ENCODE measurements at regions not wholly inside any gene's neighbourhood (a gene's known extent, or its start where the extent isn't known, plus 50 kb on each side); places are given as distances from the start of the nearest gene placed in this dataset.
"Not testable (repeated sequence)": the region's sequence is repeated elsewhere in the genome, so short reads cannot be mapped to it uniquely, and the experiment has no call there.

DNA sequence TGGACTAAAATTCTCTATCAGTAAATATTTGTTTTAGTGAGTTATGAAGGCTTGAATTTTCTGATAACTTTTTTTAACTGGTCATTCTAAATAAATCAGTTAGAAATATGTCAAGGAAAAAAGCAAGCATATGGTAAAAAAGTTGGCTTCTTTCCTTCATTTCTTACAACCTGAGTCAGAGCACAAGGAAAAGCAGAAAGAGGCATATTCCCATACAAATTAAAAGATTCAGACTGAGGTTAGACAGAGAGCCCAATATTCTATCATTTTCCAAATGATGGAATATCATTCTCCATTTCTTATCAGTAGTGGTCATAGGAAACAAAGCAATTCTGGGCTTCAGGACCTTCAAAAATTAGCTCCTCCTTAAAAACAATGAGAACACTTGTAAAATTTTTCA is 732.1 kb downstream of the MAT2B start:
- no peak for DNase-seq (ENCODE audit: low read depth in 2 of 3, low spot score in 2 of 3)

DNA sequence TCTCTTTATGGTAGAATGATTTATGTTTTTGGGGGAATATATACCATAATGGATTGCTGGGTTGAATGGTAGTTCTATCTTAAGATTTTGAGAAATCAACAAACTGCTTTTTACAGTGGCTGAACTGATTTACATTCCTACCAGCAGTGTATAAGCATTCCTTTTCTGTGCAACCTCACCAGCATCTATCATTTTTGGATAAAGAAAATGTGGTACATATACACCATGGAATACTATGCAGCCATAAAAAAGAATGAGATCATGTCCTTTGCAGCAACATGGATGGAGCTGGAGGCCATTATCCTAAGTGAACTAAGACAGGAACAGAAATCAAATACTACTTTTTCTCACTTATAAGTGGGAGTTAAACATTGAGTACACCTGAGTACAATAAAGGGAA is 746.4 kb downstream of the MAT2B start:
- DNase-seq (ENCODE audit: low read depth in 2 of 3, low spot score in 2 of 3) = not testable (repeated sequence)

DNA sequence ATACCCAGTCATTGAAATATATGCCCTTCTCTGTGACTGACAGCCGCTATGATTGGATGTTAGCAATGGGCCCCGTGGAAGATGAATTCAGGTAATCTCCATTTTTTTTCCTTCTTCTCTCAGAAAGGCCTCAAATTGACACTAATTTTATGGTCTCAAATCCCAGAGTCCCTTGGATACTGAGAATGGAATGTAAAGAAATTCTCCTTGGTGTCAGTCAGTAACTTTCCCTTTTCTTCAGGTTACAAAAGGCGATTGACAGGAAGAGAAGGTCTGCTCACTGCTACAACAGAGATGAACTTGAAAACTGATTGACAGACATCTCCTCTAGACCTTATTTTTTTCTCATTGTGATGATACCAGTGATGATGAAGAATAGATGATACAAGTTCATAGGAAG is 748.3 kb downstream of the MAT2B start:
- DNase-seq (ENCODE audit: low read depth in 2 of 3, low spot score in 2 of 3) = no peak

DNA sequence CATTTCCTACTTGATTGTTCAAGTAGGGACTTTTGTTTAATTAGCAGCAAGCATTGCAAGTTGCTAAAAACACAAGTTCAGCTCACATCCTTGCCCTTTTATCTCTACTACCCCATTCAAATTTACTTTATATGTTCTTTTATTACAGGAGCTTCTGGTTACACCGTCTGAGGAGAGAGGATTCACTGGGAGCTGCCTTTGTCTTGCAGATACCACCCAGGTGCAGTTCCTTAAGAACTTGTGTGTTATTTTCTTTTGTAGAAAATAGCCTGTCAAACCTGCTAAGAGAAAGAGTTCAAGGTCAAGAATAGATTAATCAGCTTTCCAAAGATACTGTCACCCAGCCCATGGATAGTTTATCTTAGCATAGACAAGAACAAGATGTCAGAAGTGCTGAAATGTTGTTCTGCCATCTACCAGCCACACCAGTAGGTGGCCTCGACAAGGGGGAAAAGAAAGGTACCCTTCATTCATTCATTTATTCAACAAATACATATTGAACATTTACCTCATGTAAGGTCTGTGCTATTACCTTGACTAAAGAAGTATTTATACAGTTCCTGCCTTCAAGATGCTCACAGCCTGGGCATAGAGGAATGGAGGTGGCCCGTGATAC is 750.3 kb downstream of the MAT2B start:
- DNase-seq (ENCODE audit: low read depth in 2 of 3, low spot score in 2 of 3) = no peak

DNA sequence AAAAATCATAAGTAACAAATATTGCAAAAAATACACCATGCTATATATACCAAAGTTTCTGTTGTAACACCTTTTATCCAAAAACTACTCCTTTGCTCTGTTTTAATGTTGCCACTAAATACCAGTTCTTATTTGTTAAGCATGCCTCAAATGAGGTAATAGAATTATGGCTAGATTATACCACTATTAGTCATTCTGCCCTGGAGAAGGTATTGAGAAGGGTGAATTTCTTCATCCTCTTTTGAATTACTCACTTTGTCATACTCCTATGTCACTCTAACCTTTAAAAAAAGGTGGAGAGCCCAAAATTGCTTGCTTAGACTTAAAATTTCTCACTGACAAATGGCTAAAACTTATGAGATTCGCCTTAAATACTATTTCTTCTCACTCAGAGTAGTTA is 750.9 kb downstream of the MAT2B start:
- no peak for DNase-seq (ENCODE audit: low read depth in 2 of 3, low spot score in 2 of 3)

DNA sequence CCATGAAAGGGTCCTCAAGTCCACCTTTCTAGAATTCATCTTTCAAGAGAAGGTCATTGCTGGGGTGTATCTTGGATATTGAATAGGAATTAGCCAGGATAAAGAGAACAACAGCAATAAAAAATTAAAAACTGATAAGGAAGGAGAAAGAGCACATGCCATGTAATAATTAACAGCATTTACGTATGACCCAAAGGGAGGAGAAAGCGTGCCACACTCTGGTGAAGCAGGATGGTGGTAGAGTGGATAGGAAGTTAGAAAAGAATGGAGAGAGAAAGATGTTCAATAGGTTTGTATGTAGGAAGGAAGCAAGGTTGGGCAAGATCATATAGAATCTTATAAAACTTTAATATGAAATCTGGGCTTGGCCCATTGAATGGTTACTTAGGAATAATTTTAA is 751.5 kb downstream of the MAT2B start:
- no peak for DNase-seq (ENCODE audit: low read depth in 2 of 3, low spot score in 2 of 3)

DNA sequence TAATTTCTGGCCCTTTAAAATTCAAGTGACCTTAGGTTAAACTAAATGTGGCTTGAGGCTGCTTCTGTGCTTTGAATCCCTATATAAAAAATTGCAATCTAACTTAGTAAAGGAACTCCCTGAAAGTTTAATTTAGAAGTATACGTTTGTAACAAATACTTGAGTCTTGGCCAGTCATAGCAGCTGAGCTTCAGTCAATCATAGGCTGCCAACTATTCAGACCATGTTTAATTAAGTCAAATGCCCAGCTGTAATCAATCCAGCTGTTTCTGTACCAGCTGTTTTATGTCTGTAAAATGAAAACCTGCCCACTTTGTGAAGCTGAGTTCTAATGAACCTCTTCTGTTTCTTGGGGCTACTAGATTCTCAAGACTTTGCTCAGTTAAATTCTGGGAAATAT is 760.1 kb downstream of the MAT2B start:
- DNase-seq (ENCODE audit: low read depth in 2 of 3, low spot score in 2 of 3) = no peak

DNA sequence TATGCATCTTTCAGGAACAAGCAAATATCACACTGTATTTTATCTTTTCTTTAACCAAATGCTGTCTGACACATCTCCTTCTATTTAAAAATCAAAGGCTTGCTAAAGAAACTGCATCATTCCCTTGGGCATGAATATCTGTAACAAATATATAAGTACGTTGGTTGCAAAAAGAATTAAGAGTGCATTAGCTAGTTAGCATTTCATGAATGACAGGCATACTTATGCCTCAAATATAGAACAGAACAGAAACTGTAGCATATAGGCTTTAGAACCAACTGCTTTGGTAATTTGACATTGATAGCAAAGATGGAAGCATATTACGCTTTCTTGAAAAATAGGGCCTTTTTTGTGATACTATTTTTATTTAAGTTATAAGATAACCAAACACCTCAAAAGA is 761.2 kb downstream of the MAT2B start:
- no peak for DNase-seq (ENCODE audit: low read depth in 2 of 3, low spot score in 2 of 3)

DNA sequence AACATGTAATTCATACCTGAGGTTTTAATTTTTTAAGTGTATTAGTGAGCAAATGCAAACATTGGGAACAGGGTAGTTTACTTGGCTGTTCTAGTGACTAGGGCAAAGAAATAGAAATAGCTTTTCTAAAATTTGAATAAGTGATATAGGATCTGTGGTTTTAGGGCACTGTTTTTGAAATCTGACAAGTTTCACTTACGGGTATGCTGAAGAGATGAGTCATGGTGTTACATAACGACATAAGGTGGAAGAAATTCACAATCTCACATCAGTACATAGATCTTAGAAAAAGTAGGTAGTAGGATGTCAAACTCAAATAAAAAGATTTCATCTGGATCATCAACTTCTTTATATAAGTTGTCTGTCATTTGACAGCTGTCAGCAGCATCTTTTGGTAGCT is 772.3 kb downstream of the MAT2B start:
- no peak for DNase-seq (ENCODE audit: low read depth in 2 of 3, low spot score in 2 of 3)

DNA sequence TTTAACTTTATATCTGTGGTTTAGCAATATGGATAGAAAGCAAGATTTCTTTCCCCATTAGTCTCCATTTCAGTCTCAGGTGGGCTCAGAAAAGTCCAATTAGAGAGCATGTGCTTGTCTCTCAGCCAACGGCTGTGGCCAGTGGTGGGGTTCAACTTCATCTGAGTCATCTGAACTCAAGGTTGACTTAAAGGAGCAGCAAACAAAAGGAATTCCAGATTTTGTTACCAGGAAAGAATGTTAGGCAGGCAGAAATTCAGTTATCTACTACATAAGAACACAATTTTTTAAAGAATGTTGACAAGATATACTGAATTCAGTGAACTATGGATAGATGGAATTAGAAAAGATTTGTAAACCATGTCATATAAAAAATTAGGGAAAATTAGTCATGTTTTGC is 784.1 kb downstream of the MAT2B start:
- no peak for DNase-seq (ENCODE audit: low read depth in 2 of 3, low spot score in 2 of 3)

DNA sequence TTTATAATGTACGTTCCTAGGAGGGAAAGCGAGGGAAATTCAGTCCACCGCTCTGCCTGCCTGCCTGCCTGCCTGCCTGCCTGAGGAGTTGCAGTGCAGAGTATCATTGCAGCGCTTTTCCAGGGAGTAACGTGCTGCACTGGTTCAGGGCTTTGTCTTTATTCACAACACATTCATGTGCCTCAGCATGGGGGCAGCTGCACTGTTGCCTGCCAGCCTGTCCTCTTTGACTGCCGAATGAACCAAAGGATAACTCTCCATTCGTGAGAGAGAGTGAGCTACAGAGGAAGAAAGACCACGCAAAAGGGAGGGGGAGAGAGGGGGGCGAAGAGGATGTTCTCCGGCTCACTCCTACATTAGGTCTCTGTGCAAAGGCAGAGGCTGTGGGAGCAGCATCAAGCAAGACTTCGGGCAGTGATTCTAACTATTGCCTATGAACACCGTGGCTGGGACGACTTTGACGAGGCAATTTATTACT is 791.2 kb downstream of the MAT2B start:
- no peak for DNase-seq (ENCODE audit: low read depth in 2 of 3, low spot score in 2 of 3)

DNA sequence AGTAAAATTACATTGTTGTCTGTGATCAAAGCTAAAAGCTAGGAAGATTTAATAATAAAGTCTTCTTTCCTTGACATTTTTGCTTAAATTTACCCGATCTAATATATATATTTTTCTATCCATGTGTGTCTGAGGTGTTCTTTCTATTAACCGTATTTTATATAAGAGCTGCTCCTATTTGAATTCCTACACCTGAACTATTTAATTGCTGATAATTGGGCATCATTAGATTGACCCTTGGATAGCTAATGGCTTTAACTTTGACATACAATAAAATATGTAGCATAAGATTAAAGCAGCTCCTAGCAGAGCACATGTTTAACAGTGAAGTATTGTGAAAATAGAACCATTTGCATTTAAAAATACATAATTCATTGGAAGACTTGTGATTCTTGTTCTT is 792.7 kb downstream of the MAT2B start:
- DNase-seq (ENCODE audit: low read depth in 2 of 3, low spot score in 2 of 3) = no peak

DNA sequence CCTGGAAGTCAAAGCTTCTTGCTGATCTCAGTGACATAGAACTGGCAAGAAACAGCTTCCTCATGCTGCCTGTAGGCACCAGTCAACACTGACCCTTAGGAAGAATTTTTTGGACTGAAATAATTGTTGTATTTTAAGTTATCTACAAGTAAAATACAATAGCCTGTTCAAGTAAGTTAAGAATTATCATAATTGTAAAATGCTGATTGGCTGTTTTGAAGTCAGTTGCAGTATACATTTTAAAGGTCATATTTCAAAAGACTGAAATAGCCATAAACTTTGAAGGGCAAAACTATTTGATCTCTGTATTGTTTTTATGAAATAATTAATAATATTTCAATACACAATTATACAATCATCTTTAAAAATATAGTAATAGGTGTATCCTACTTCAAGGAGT is 794.9 kb downstream of the MAT2B start:
- no peak for DNase-seq (ENCODE audit: low read depth in 2 of 3, low spot score in 2 of 3)

DNA sequence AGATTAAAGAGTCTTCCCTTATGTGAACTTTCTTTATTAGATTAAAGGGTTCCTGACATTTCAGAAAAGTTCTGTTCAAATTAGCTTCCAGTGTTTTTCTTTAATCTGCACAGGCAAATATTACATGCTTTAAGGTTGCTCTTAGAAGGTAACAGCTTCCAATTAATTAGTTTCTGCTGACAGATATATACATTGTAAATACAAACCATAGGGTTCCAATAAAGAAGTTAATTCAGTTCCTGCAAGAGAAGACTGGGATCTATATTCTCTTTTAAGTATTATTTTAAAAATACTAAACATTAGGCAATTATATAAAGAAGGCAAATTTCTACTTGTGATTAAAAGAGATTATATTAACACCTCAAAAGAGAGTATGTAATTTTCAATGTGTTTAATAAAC is 795.7 kb downstream of the MAT2B start:
- DNase-seq (ENCODE audit: low read depth in 2 of 3, low spot score in 2 of 3) = no peak

DNA sequence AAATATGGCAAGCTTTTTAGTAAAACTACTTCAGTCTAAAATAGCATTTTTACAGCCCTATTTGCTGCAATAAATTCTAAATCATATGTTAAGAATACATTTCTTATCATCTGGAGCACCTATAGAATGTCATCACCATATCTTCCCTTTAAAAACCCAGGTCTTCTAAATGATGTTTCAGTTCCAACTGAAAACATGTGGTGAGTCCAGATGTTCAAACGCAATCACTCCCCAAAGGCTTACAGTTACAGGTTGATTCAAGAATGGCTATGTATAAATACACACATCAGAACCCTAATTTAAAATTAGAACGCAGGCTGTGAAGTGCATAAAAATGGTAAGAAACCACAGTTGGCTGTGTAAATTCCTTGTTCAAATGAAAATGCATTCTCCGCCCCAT is 796.3 kb downstream of the MAT2B start:
- DNase-seq (ENCODE audit: low read depth in 2 of 3, low spot score in 2 of 3) = no peak

DNA sequence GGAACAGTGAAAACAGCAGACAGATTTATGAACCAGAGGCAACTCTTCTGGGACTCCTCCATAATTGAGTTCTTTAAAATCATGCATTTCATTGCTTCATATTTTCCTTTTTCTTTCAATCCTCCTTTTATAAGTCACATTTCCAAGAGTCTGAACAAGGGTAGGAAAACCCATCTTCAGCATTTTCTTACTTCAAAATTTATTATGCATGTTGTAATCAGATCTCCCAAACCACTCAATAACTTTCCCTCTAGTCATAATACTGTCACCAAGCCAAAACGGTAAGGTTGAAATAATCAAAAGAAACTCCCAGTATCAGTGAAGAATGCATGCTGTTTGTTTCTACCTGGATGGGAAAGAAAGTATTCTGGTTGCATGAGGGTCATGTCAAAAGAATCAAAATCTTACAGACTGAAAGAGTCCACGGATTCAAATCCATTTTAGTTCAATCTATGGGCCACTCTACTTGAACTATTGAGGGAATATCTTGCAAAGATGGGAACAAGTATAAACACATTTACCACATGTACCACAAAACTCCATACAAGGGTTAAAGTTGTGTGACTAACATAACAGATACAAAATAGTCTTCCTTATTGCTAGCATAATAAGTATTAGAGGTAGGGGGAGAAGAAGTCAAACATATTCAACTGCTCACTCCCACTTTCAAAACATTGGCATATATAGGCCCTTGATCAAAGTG is 797.3 kb downstream of the MAT2B start:
- no peak for DNase-seq (ENCODE audit: low read depth in 2 of 3, low spot score in 2 of 3)

DNA sequence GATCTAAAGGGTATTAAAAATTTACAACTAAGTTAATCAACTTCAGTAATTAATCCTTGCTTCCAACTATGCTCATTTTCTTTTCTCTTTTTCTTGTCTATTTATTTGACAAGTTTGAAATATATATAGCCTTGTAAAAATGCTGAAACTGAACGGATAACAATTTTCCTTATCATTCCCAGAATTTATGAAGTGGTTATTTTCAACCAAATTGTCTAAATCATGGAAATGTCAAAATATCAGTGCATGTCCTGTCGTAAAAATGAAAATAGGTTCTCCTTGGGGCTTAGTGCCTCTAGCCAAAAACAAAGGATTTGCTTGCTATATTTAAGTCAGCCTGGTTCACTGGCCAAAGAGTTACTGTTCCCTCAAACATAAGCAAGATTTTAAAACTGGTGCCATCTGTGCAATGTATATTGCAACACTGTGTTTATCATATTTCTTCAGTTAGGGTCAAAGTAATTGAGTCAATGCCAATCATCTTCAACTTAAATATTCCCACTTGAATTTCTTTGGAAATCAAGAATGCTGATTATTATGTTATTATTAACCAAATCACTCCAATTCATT is 798.3 kb downstream of the MAT2B start:
- no peak for DNase-seq (ENCODE audit: low read depth in 2 of 3, low spot score in 2 of 3)

DNA sequence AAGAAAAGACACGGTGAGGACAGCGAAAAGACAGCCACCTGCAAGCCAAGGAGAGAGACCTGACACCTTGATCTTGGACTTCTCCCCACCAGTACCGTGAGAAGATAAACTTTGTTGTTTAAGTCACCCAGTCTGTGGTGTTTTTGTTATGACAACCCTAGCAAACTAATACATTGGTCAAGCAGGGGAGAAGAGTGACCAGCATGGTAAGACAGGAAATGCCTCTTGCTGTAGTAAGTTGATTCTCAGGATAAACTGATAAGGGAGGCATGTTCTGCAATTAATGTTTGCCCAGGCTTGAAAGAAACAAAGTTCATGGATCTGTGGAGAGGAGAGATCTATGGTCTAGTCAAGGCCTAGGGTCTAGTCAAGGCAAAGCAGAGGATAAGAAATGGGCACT is 801.2 kb downstream of the MAT2B start:
- no peak for DNase-seq (ENCODE audit: low read depth in 2 of 3, low spot score in 2 of 3)

DNA sequence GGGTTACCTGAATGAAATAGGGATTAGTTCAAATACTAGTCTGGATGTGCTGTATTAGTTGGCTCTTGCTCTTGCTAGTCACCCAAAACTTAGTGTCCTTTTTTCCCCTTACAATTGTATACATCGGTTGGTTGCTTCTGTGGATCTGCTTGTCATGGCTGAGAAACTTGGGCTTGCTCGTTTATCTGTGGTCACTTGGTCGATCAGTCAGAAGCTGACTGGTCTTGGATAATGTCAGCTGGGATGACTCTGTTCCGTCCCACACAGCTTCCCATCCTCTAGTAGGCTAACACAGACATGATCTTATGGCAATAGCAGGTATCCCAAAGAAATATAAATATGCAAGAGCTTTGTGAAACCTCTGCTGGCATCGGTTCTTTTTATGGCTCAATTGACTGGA is 807.4 kb downstream of the MAT2B start:
- no peak for DNase-seq (ENCODE audit: low read depth in 2 of 3, low spot score in 2 of 3)

DNA sequence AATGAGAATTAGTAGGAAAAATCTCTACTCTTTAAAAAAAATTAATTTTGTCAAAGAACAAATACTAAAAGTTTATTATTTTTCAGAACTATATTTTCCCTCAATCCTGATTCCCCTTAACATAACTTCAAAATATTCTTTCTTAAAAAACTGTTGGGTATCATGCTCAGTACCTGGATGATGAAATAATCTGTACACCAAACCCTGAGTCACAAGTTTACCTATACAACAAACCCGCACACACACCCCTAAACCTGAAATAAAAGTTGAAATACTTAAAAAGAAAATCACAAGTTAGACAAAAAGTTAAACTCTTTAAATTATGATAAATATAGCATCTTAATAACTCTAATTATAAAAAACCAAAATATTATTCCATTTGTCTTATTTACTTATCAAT is 812.3 kb downstream of the MAT2B start:
- DNase-seq (ENCODE audit: low read depth in 2 of 3, low spot score in 2 of 3) = no peak

DNA sequence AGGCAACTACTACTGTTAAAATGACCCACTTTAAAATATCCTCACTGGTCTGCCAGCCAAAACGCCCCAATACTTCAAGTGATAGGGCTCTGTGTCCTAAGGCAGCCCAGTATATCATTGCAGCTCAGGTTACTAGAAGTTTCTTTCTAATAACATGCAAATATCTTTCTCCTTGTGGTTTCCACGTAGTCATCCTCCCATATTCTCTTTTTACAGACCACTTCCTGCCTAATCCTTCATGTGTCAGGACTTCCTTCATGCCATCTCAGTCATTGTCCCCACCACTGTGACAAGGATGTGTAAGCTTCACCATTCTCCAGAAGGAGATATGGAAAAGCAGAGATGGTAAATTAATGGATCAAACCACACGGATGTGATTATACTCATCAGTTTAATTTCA is 813.7 kb downstream of the MAT2B start:
- no peak for DNase-seq (ENCODE audit: low read depth in 2 of 3, low spot score in 2 of 3)

DNA sequence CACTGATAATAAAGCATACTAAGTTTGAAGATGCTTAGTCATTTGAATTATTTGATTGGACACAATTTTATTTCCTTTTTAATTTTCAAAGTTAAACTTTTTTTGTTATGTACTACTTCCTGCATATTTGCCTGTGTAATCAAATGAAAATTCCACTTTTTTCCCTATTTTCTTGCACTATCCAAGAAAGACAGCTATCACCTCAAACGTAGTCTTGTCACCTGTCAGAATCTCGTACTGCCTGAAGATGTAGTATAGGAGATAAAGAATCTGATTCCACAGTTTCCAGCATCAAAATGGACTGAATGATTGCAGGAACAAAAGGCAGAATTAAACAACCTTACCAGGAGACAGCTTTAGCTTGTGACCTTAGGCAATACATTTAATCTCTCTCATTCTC is 818.8 kb downstream of the MAT2B start:
- DNase-seq (ENCODE audit: low read depth in 2 of 3, low spot score in 2 of 3) = no peak

Measured in hematopoietic multipotent progenitor cell (in vitro differentiated cells).